OCI-LY3 (cell line): ENCODE measurements at regions not wholly inside any gene's neighbourhood (a gene's known extent, or its start where the extent isn't known, plus 50 kb on each side); places are given as distances from the start of the nearest gene placed in this dataset.

ENCODE experiments used
- H2AFZ ChIP-seq: fragments of 200-600, 300-600 bp; shearing (Covaris generic); 2 replicates; pipeline ENCODE4 v1.6.0; 2014; ENCODE audit warnings: antibody characterized with exemption, low read depth, low read length
- H3K27ac ChIP-seq: fragments of 200-600, 300-600 bp; sonication (generic); 2 replicates; pipeline ENCODE4 v1.5.1; 2014; ENCODE audit warnings: mild to moderate bottlenecking, low read length, moderate library complexity, mixed read lengths
- H3K27me3 ChIP-seq: fragments of 200-600, 300-600 bp; sonication (generic); 2 replicates; pipeline ENCODE4 v1.6.1; 2014; ENCODE audit warnings: low read depth, low read length, mixed read lengths
- H3K36me3 ChIP-seq: fragments of 200-600, 300-600 bp; sonication (generic); replicated peaks from 2 replicates; pipeline ENCODE3; 2014; ENCODE audit warnings: low read depth, low read length, mixed read lengths
- H3K4me1 ChIP-seq: fragments of 300-600, 200-600 bp; sonication (generic); 2 replicates; pipeline ENCODE4 v1.6.1; 2014; ENCODE audit warnings: low read length, mixed read lengths
- H3K4me2 ChIP-seq: fragments of 200-600, 300-600 bp; sonication (generic); 2 replicates; pipeline ENCODE4 v1.6.1; 2014; ENCODE audit warnings: low read length, mixed read lengths
- H3K4me3 ChIP-seq: fragments of 300-600, 200-600 bp; sonication (generic); 2 replicates; pipeline ENCODE4 v1.5.1; 2014; ENCODE audit warnings: antibody characterized with exemption, mild to moderate bottlenecking, low read length, moderate library complexity
- H3K79me2 ChIP-seq: fragments of 300-600, 200-600 bp; shearing (Covaris generic); 2 replicates; pipeline ENCODE4 v1.6.1; 2014; ENCODE audit warnings: mild to moderate bottlenecking, low read length, mixed read lengths
- H3K9ac ChIP-seq: fragments of 300-600, 200-600 bp; shearing (Covaris generic); 2 replicates; pipeline ENCODE4 v1.6.0; 2014; ENCODE audit warnings: mild to moderate bottlenecking, low read length, moderate library complexity
- H3K9me3 ChIP-seq: fragments of 200-600, 300-600 bp; shearing (Covaris generic); 2 replicates; pipeline ENCODE4 v1.6.1; 2014; ENCODE audit warnings: low read length, mixed read lengths; ENCODE audit not compliant: insufficient read depth
- H4K20me1 ChIP-seq: fragments of 200-600, 300-600 bp; sonication (generic); 2 replicates; pipeline ENCODE4 v1.6.1; 2016; ENCODE audit warnings: low read length, mixed read lengths; ENCODE audit not compliant: insufficient read depth
- CTCF ChIP-seq: fragments of 200-600, 300-600 bp; sonication (generic); IDR thresholded peaks from 2 replicates; pipeline ENCODE4 v1.5.1; 2014; ENCODE audit warnings: antibody characterized with exemption, low read length, low read depth
- EZH2phosphoT487 ChIP-seq: fragments of 200-600 bp; shearing (Covaris generic); IDR thresholded peaks from 2 replicates; pipeline ENCODE4 v1.6.1; 2018; ENCODE audit warnings: antibody characterized with exemption, mixed run types, low read depth

GRCh38 chr10:131829156-131829930, 71.5 kb upstream of the PPP2R2D start:
- H3K4me3 ChIP-seq, result no peak overlapping the region
- no peaks in the 10 kb centered on the region for H3K4me1 ChIP-seq
- no peaks in the 10 kb centered on the region for H3K36me3 ChIP-seq
- no peak overlapping the region for H3K4me2 ChIP-seq
- H3K9ac ChIP-seq, result no peak overlapping the region
- no peak overlapping the region for H3K27ac ChIP-seq
- no peak overlapping the region for H2AFZ ChIP-seq
- no peaks in the 10 kb centered on the region for H3K9me3 ChIP-seq
- H4K20me1 ChIP-seq, result no peaks in the 10 kb centered on the region
- no peaks in the 10 kb centered on the region for H3K27me3 ChIP-seq
- H3K79me2 ChIP-seq, result no peaks in the 10 kb centered on the region
- TF ChIP-seq EZH2phosphoT487 (no peak), CTCF (no peak)

DNA sequence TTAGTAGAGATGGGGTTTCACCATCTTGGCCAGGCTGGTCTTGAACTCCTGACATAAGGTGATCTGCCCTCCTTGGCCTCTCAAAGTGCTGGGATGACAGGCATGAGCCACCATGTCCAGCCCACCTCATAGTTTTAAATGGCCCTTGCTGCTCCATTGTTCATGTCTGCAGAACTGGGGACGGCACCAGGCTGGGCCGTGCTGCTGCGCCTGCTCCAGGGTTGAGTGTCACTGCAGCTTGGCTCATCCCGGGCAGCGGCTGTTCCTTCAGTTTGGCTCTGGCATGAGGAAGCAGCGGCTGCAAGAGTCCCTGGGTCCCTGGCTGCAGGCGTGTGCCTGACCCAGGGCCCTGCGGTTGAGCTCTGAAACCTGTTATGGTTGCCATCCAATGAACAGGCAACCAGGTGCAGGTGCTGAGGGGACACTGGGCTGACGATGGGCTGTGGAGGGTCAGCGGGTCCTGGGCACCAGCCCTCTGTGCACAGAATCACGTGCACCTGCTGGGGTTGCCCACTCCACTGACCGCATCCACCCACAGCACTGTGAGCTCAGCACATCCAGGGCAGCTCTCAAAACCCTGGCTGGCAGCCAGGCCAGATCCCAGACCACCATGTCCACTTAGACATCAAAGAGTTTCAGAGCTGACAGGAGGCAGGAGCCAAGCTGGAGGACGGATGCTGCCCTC, 70.2 kb upstream of the PPP2R2D start:
- Histone ChIP-seq H3K9ac (no peak overlapping the region), H3K4me1 (no peaks in the 10 kb centered on the region), H3K4me2 (no peak overlapping the region), H3K27ac (no peak overlapping the region), H2AFZ (no peak overlapping the region), H4K20me1 (no peaks in the 10 kb centered on the region), H3K27me3 (no peaks in the 10 kb centered on the region), H3K9me3 (no peaks in the 10 kb centered on the region), H3K79me2 (no peaks in the 10 kb centered on the region), H3K4me3 (no peak overlapping the region), H3K36me3 (no peaks in the 10 kb centered on the region)
- TF ChIP-seq CTCF, result no peak
- TF ChIP-seq EZH2phosphoT487, result no peak

DNA sequence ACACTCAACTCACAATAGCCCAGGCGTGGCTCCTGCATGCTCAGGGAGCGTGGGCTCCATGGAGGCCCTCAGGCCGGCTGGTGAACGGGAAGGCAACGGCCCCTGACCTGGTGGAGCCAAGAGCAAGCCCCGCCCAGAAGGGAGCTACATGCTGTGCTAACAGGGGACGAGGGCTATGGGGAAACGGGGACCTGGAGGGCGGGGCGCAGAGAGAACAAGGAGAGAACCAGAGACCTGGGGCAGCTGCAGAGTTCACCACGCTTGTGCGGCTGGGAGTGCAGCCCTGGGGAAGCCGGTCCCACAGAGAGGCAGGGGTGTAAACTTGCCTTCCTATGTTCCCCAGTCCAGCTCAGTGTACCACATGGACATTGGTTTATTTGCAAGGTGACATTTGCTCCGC, 69.2 kb upstream of the PPP2R2D start:
- Histone ChIP-seq H3K27me3 (no peaks in the 10 kb centered on the region), H3K36me3 (no peaks in the 10 kb centered on the region), H2AFZ (no peak overlapping the region), H3K9me3 (no peaks in the 10 kb centered on the region), H3K9ac (no peak overlapping the region), H4K20me1 (no peaks in the 10 kb centered on the region), H3K79me2 (no peaks in the 10 kb centered on the region), H3K4me1 (no peaks in the 10 kb centered on the region), H3K4me2 (no peak overlapping the region), H3K4me3 (no peak overlapping the region), H3K27ac (no peak overlapping the region)
- TF ChIP-seq EZH2phosphoT487, result no peak
- no peak for TF ChIP-seq CTCF

DNA sequence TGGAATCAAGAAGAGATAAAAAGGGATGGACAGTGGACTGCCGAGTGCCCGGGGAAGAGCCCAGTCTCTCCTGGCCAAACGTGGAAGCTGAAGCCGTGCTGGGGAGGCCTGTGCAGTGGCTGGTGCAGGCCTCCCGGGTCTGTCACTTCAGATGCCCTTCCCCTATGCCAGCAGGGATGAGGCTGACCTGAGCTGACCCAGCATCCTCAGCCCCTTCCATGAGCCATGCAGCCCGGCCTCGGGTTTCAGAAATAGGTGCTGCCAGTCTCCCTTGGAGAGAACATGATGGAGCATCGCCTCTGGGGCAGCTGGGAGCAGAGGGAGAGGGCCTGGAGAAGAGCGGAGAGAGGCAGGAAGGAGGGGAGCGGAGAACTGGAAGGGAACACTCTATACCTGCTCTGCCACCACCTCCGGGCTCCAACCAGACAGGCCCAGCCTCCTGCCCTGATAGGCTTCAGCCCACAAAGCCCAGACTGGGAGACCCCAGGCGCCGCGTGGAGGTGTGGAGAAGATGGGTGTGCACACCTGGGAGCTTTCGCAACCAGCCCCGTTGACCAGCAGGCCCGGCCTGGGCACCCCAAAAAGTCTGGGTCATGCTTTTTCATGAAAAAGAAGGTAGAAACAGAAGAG, 68.6 kb upstream of the PPP2R2D start:
- H3K27ac ChIP-seq, result no peak overlapping the region
- H3K79me2 ChIP-seq, result no peaks in the 10 kb centered on the region
- no peak overlapping the region for H3K9ac ChIP-seq
- H3K4me2 ChIP-seq, result no peak overlapping the region
- no peak overlapping the region for H3K4me3 ChIP-seq
- no peak for TF ChIP-seq EZH2phosphoT487
- no peak for TF ChIP-seq CTCF
- no peaks in the 10 kb centered on the region for H3K36me3 ChIP-seq
- H2AFZ ChIP-seq, result no peak overlapping the region
- H4K20me1 ChIP-seq, result no peaks in the 10 kb centered on the region
- H3K27me3 ChIP-seq, result no peaks in the 10 kb centered on the region
- no peaks in the 10 kb centered on the region for H3K4me1 ChIP-seq
- H3K9me3 ChIP-seq, result no peaks in the 10 kb centered on the region
